HepG2 (cell line): ENCODE measurements at regions not wholly inside any gene's neighbourhood (a gene's known extent, or its start where the extent isn't known, plus 50 kb on each side); places are given as distances from the start of the nearest gene placed in this dataset.

Source experiments
- EZH2 ChIP-seq: conservative IDR thresholded peaks from 2 replicates; pipeline ENCODE4 v1.6.1; 2012; ENCODE audit warnings: mild to moderate bottlenecking, low read depth, low read length, moderate library complexity
- FOXK2 ChIP-seq: fragments of 450-650 bp; IDR thresholded peaks from 2 replicates; pipeline ENCODE4 v1.6.1; 2016
- GABPA ChIP-seq, 2 experiments: IDR thresholded peaks; 2 replicates each; pipeline ENCODE4 v1.6.1; 2011 to 2016; ENCODE audit warnings: low read depth in 2 of 2, low read length in 1 of 2, missing biosample characterization in 1 of 2, missing genetic modification characterization in 1 of 2
- GATAD1 ChIP-seq: IDR thresholded peaks from 2 replicates; pipeline ENCODE4 v1.6.1; 2016; ENCODE audit warnings: missing genetic modification reagents, missing compliant biosample characterization
- GPN1 ChIP-seq: sonication (generic); formaldehyde crosslinking; IDR thresholded peaks from 2 replicates; pipeline ENCODE4 v1.5.1; 2020; ENCODE audit warnings: missing genetic modification reagents, borderline replicate concordance
- MIXL1 ChIP-seq: IDR thresholded peaks from 2 replicates; pipeline ENCODE4 v1.6.1; 2016
- MTERF4 ChIP-seq: sonication (generic); formaldehyde crosslinking; IDR thresholded peaks from 2 replicates; pipeline ENCODE4 v1.8.0; 2023; ENCODE audit warnings: mild to moderate bottlenecking, missing genetic modification reagents
- NR2C2 ChIP-seq: sonication (generic); formaldehyde crosslinking; IDR thresholded peaks from 2 replicates; pipeline ENCODE4 v1.4.0; 2020; ENCODE audit warnings: missing genetic modification reagents, mild to moderate bottlenecking, moderate library complexity, borderline replicate concordance
- SIX1 ChIP-seq: sonication (generic); formaldehyde crosslinking; IDR thresholded peaks from 2 replicates; pipeline ENCODE4 v1.4.0; 2020; ENCODE audit warnings: missing genetic modification reagents, borderline replicate concordance
- ZFAT ChIP-seq: sonication (generic); formaldehyde crosslinking; conservative IDR thresholded peaks from 2 replicates; pipeline ENCODE4 v1.8.1; 2023; ENCODE audit warnings: missing genetic modification reagents, inconsistent platforms
- ZFP41 ChIP-seq: sonication (generic); formaldehyde crosslinking; IDR thresholded peaks from 2 replicates; pipeline ENCODE4 v1.4.0; 2020; ENCODE audit warnings: mild to moderate bottlenecking, missing genetic modification reagents, borderline replicate concordance
- ZNF543 ChIP-seq: sonication (generic); formaldehyde crosslinking; IDR thresholded peaks from 2 replicates; pipeline ENCODE4 v1.4.0; 2020; ENCODE audit warnings: mild to moderate bottlenecking, missing genetic modification reagents
- ZNF652 ChIP-seq: IDR thresholded peaks from 2 replicates; pipeline ENCODE4 v1.6.1; 2016; ENCODE audit warnings: low read depth, borderline replicate concordance
- TF ChIP-seq, protein P1 (sequence below): fragments of 450-650 bp; IDR thresholded peaks from 2 replicates; pipeline ENCODE4 v1.6.1; 2016
- TF ChIP-seq, protein P2 (sequence below): sonication (generic); formaldehyde crosslinking; IDR thresholded peaks from 2 replicates; pipeline ENCODE4 v1.4.0; 2020; ENCODE audit warnings: mild to moderate bottlenecking, missing genetic modification reagents

- no peak for TF ChIP-seq MTERF4 (CRISPR knock-in tag)
- no peak for TF ChIP-seq ZFAT (CRISPR knock-in tag)
- no peak for TF ChIP-seq SIX1 (CRISPR knock-in tag)
- TF ChIP-seq ZNF652, result no peak
- no peak for TF ChIP-seq GATAD1 (CRISPR knock-in tag)
- TF ChIP-seq MIXL1 (CRISPR knock-in tag), result no peak
- TF ChIP-seq GPN1 (CRISPR knock-in tag), result no peak
- TF ChIP-seq EZH2, result no peak
- no peak for TF ChIP-seq NR2C2 (CRISPR knock-in tag)
- TF ChIP-seq FOXK2, result no peak
- TF ChIP-seq, protein P1, sequence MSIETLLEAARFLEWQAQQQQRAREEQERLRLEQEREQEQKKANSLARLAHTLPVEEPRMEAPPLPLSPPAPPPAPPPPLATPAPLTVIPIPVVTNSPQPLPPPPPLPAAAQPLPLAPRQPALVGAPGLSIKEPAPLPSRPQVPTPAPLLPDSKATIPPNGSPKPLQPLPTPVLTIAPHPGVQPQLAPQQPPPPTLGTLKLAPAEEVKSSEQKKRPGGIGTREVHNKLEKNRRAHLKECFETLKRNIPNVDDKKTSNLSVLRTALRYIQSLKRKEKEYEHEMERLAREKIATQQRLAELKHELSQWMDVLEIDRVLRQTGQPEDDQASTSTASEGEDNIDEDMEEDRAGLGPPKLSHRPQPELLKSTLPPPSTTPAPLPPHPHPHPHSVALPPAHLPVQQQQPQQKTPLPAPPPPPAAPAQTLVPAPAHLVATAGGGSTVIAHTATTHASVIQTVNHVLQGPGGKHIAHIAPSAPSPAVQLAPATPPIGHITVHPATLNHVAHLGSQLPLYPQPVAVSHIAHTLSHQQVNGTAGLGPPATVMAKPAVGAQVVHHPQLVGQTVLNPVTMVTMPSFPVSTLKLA, result no peak
- no peak for TF ChIP-seq GABPA (IDR thresholded peaks at IDR 0.05; ENCODE audit: low read depth, low read length)
- TF ChIP-seq GABPA (CRISPR knock-in tag; IDR thresholded peaks at IDR 0.05; ENCODE audit: low read depth), result no peak
- no peak for TF ChIP-seq ZNF543
- TF ChIP-seq ZFP41, result no peak
- TF ChIP-seq, protein P2, sequence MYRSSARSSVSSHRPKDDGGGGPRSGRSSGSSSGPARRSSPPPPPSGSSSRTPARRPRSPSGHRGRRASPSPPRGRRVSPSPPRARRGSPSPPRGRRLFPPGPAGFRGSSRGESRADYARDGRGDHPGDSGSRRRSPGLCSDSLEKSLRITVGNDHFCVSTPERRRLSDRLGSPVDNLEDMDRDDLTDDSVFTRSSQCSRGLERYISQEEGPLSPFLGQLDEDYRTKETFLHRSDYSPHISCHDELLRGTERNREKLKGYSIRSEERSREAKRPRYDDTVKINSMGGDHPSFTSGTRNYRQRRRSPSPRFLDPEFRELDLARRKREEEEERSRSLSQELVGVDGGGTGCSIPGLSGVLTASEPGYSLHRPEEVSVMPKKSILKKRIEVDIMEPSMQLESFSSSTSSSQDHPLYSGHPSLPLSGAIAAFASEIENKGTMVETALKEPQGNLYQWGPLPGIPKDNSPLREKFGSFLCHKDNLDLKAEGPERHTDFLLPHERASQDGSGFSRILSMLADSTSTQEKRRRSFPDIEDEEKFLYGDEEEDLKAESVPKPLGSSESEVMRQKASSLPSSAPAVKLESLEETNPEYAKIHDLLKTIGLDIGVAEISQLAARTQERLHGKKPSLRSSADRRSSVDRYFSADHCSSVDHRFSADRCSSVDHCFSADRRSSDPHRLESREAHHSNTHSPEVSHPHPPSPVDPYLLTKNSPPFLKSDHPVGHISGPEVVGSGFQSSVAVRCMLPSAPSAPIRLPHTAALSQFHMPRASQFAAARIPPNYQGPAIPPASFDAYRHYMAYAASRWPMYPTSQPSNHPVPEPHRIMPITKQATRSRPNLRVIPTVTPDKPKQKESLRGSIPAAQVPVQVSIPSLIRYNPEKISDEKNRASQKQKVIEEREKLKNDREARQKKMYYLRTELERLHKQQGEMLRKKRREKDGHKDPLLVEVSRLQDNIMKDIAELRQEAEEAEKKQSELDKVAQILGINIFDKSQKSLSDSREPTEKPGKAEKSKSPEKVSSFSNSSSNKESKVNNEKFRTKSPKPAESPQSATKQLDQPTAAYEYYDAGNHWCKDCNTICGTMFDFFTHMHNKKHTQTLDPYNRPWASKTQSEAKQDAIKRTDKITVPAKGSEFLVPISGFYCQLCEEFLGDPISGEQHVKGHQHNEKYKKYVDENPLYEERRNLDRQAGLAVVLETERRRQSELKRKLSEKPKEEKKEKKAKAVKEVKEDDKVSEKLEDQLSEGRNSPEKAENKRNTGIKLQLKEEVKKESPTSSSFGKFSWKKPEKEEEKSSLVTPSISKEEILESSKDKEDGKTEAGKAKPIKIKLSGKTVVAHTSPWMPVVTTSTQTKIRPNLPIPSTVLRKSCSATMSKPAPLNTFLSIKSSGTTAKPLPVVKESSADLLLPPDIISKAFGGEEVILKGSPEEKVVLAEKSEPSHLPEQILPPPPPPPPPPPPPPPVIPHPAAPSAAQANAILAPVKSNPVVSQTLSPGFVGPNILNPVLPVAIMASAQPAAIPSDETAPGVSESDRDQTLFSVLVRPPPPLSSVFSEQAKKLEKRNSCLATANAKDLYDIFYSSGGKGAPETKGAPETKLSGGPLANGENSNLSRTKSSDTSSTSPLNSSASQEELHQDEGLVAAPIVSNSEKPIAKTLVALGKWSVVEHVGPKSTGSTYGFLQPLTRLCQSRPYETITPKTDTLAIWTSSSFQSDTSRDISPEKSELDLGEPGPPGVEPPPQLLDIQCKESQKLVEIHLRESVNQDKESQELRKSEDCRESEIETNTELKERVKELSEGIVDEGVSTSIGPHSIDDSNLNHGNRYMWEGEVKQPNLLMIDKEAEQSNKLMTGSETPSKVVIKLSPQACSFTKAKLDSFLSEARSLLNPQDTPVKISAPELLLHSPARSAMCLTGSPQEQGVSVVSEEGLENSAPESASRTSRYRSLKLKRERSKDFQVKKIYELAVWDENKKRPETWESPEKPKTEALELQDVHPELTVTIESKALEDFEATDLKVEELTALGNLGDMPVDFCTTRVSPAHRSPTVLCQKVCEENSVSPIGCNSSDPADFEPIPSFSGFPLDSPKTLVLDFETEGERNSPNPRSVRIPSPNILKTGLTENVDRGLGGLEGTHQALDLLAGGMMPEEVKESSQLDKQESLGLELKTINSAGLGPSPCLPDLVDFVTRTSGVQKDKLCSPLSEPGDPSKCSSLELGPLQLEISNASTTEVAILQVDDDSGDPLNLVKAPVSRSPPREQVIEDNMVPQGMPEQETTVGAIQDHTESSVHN (CRISPR knock-in tag), result no peak
These were observed 120.1 kb upstream of the VSTM2B start (continued) for GRCh38 chr19:29405728-29405995.
